Left ventricle myocardium inferior (tissue), 1 donor: ENCODE measurements at regions not wholly inside any gene's neighbourhood (a gene's known extent, or its start where the extent isn't known, plus 50 kb on each side); places are given as distances from the start of the nearest gene placed in this dataset.

ENCODE experiments used
- DNase-seq: peaks from one replicate; pipeline ENCODE4 v3.0.0-alpha.2; 2020
- H3K27ac ChIP-seq: fragments of 200-600 bp; replicated peaks from 2 replicates; pipeline ENCODE4 v1.8.0; 2021
- H3K27me3 ChIP-seq: fragments of 200-600 bp; 2 replicates; pipeline ENCODE4 v1.8.0; 2021; ENCODE audit warnings: low read depth
- H3K36me3 ChIP-seq: fragments of 200-600 bp; 2 replicates; pipeline ENCODE4 v1.8.0; 2021
- H3K4me1 ChIP-seq: fragments of 200-600 bp; 2 replicates; pipeline ENCODE4 v1.8.0; 2021
- H3K4me3 ChIP-seq: fragments of 200-600 bp; 2 replicates; pipeline ENCODE4 v1.8.0; 2021; ENCODE audit warnings: mild to moderate bottlenecking, moderate library complexity
- H3K9me3 ChIP-seq: fragments of 200-600 bp; replicated peaks from 2 replicates; pipeline ENCODE4 v1.8.0; 2021
- intact Hi-C: fragments of 100-400 bp; cut with micrococcal nuclease; formaldehyde crosslinking; loops from one replicate; pipeline ENCODE4 v1.11.0; 2022
- TF ChIP-seq, protein P1 (sequence below): fragments of 200-600 bp; IDR thresholded peaks from 2 replicates; pipeline ENCODE4 v1.8.0; 2021; ENCODE audit warnings: antibody characterized with exemption, mild to moderate bottlenecking, borderline replicate concordance
- donor health status: DM: no; HTN: yes; CAD: no; lungs with severe emphysema.

DNA sequence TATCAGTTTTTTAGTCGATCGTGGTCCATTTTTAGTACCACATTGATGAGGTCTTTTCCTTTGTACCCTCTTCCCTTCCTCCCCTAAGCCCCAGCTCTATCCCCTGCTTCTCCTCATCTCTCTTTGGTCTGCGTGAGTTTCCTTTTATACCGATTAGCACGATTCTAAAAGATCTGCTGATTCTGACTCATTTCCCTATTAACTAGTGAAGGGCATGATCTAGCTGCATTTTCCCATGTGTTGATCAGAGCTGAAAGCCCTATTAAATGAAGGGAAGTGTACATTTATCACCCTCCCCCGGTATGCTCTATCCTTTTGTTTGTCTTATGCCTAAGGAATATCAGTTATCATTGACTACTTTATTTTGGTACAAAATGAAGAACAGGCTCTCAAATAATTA lies 181.7 kb upstream of the NPY2R start:
- no peak for DNase-seq
- peaks cover 7% of the 10 kb centered on the region for H3K9me3 ChIP-seq
- no peaks in the 10 kb centered on the region for H3K36me3 ChIP-seq
- no peak overlapping the region for H3K4me3 ChIP-seq
- no peaks in the 10 kb centered on the region for H3K4me1 ChIP-seq
- intact Hi-C loops = no loop called here
- H3K27me3 ChIP-seq = no peaks in the 10 kb centered on the region
- no peak overlapping the region for H3K27ac ChIP-seq
- TF ChIP-seq, protein P1, sequence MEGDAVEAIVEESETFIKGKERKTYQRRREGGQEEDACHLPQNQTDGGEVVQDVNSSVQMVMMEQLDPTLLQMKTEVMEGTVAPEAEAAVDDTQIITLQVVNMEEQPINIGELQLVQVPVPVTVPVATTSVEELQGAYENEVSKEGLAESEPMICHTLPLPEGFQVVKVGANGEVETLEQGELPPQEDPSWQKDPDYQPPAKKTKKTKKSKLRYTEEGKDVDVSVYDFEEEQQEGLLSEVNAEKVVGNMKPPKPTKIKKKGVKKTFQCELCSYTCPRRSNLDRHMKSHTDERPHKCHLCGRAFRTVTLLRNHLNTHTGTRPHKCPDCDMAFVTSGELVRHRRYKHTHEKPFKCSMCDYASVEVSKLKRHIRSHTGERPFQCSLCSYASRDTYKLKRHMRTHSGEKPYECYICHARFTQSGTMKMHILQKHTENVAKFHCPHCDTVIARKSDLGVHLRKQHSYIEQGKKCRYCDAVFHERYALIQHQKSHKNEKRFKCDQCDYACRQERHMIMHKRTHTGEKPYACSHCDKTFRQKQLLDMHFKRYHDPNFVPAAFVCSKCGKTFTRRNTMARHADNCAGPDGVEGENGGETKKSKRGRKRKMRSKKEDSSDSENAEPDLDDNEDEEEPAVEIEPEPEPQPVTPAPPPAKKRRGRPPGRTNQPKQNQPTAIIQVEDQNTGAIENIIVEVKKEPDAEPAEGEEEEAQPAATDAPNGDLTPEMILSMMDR = no peak

DNA sequence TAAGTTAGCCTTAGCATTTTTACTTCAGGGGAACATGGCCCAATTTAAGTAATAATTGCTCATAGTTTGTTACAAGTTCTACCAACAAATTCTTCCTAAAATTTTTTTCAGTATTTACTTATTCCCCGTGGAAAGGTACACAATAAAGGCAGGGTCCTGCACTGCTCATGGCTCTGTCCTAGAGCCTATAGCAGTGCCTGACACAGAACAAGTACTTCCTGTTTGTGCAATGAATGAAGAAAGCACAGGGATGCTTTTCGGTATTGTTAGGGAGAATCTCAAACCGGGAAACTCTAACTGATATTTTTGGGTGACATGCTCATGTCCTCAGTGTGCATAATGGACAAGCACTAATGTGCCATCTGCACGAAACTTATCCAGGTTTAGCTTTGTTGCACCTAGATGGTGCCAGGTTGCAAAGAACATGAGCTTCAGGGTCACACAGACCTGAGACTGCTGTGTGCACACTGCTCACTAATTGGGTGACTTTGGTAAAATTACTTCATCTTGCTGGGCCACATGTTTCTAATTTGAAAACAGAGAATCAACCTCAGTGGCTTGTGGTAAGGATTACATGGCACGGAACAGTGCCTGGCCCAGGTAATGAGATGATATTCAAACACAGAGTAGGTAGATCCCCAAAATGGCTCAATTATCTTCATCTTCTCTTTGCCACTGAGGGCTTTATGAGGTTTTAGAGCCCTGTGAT lies 175.8 kb upstream of the NPY2R start:
- Histone ChIP-seq H3K4me3 (no peak overlapping the region), H3K27me3 (no peaks in the 10 kb centered on the region), H3K27ac (no peak overlapping the region), H3K9me3 (peaks cover 4% of the 10 kb centered on the region), H3K36me3 (no peaks in the 10 kb centered on the region), H3K4me1 (no peaks in the 10 kb centered on the region)
- DNase-seq = no peak
- TF ChIP-seq, protein P1 = no peak
- intact Hi-C loops = no loop called here

DNA sequence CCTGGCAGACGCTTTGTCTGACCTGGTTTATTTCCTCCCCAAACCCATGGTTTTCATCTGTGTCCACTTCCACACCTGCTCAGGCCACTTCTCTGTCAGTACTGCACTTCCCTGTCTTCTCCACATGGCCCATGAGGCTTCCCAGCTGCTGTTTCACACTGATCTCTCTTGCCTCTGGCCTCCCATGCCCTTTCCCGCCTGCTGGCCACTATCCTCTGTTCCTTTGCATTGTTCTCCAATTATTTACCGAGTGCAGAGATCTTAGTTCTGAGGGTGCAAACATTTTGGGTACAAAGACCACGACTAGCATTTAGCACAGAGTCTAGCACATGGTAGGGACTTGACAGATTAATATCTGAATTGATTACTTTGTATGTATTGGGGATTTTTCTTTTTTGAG lies 174.8 kb upstream of the NPY2R start:
- Histone ChIP-seq H3K9me3 (peaks cover 4% of the 10 kb centered on the region), H3K27me3 (no peaks in the 10 kb centered on the region), H3K4me3 (no peak overlapping the region), H3K36me3 (no peaks in the 10 kb centered on the region), H3K4me1 (no peaks in the 10 kb centered on the region), H3K27ac (no peak overlapping the region)
- intact Hi-C loops = no loop called here
- TF ChIP-seq, protein P1 = no peak
- DNase-seq = no peak

DNA sequence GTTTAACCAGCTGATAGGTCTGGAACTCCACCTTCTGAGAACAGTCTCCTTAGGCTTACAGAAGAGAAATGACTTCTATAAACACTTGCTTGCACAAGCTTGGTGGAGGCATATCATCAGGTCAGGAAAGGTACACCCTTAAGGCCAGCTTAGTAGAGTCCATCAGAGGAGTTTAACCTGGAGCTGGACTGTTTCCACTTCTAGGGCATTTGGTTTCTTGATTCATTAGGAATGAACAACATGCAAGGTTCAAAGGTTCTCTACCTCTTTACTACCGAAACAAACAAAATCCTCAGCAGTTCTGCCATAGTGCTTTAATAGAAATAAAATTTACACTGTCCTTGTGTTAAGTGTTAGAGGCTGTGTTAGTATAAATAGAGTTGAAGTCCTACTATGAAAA lies 171.4 kb upstream of the NPY2R start:
- TF ChIP-seq, protein P1 = no peak
- intact Hi-C loops = no loop called here
- no peak for DNase-seq
- Histone ChIP-seq H3K27me3 (no peaks in the 10 kb centered on the region), H3K9me3 (peaks cover 4% of the 10 kb centered on the region), H3K27ac (no peak overlapping the region), H3K4me3 (no peak overlapping the region), H3K4me1 (no peaks in the 10 kb centered on the region), H3K36me3 (no peaks in the 10 kb centered on the region)

DNA sequence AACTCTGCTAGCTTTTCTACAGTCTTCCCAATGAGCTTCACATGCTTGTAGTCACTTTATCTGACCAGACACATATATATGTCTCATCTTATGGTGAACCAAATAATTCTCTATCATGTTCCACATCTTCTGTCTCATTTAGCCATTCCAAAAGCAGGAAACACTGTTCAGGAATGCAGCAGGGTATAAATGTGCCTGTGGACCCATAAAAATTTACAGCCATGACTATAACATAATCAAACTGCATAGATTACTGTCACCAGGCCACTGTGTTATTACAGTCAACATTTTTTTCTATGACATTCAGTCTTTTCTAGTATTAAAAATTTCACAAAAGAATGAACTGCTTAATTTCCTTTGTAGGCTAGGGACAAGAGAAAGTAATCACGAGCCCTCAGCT lies 170.0 kb upstream of the NPY2R start:
- no peaks in the 10 kb centered on the region for H3K4me1 ChIP-seq
- H3K27ac ChIP-seq = no peak overlapping the region
- DNase-seq = no peak
- intact Hi-C loops = no loop called here
- TF ChIP-seq, protein P1 = no peak
- no peak overlapping the region for H3K4me3 ChIP-seq
- H3K9me3 ChIP-seq = peaks cover 4% of the 10 kb centered on the region
- no peaks in the 10 kb centered on the region for H3K27me3 ChIP-seq
- H3K36me3 ChIP-seq = no peaks in the 10 kb centered on the region
